Endothelial cell of umbilical vein (primary cell): ENCODE measurements at regions not wholly inside any gene's neighbourhood (a gene's known extent, or its start where the extent isn't known, plus 50 kb on each side); places are given as distances from the start of the nearest gene placed in this dataset.

ENCODE experiments used
- BruUV-seq: library from RNA; stranded (reverse); fragments of 400-500 nt; replicated peaks from 2 replicates; lab custom pipeline; 2021; lab: Mats Ljungman, UMichigan
- CTCF ChIA-PET: fragments of 300-600, 350-600 bp; sonication (Branson Sonifier 250); formaldehyde crosslinking; loops from one replicate; lab custom pipeline; 2021; ENCODE audit warnings: antibody characterized with exemption, inconsistent platforms; lab: Charles Lee
- POLR2A ChIA-PET: fragments of 300-600, 350-600 bp; sonication (Branson Sonifier 250); formaldehyde crosslinking; loops from one replicate; lab custom pipeline; 2021; ENCODE audit warnings: antibody characterized with exemption, inconsistent platforms; lab: Charles Lee
- DNase-seq: peaks from one replicate; pipeline ENCODE4 v3.0.0-alpha.2; 2011; ENCODE audit warnings: low read depth, low spot score
- FAIRE-seq: peaks from 2 replicates; lab custom pipeline; 2011; peaks lifted over from hg19 to GRCh38; lab: Jason Lieb, UNC
- H2AFZ ChIP-seq: 2 replicates; pipeline ENCODE4 v1.6.0; 2012; ENCODE audit warnings: low read depth, low read length, control low read depth, inconsistent platforms
- H3K27ac ChIP-seq: 2 replicates; pipeline ENCODE4 v1.5.1; 2011; ENCODE audit warnings: low read depth, mild to moderate bottlenecking, control low read depth, low read length, moderate library complexity; ENCODE audit not compliant: insufficient read depth
- H3K27me3 ChIP-seq, 2 experiments: 2 replicates each; pipeline versions ENCODE4 v1.6.0 to v1.6.1; 2011; ENCODE audit warnings: low read length in 2 of 2, mixed read lengths in 1 of 2; ENCODE audit not compliant: control insufficient read depth in 2 of 2, insufficient read depth in 2 of 2
- H3K36me3 ChIP-seq, 2 experiments: 2 replicates in 1 of 2; 3 replicates in 1 of 2; pipeline ENCODE4 v1.5.1; 2011; ENCODE audit warnings: low read length in 2 of 2, mild to moderate bottlenecking in 1 of 2, moderate library complexity in 1 of 2; ENCODE audit not compliant: control insufficient read depth in 2 of 2, insufficient read depth in 2 of 2; ENCODE audit errors: extremely low read depth in 1 of 2
- H3K4me1 ChIP-seq: 3 replicates; pipeline ENCODE4 v1.5.1; 2011; ENCODE audit warnings: mild to moderate bottlenecking, low read length; ENCODE audit not compliant: control insufficient read depth, insufficient read depth; ENCODE audit errors: extremely low read depth
- H3K4me2 ChIP-seq: 2 replicates; pipeline ENCODE4 v1.6.1; 2011; ENCODE audit warnings: low read length, control low read depth, mixed read lengths; ENCODE audit not compliant: insufficient read depth
- H3K4me3 ChIP-seq, 3 experiments: fragments of 200-600 bp in 1 of 3; sonication (generic), shearing (Covaris generic) in 1 of 3; replicated peaks in 1 of 3; 2 replicates each; pipeline ENCODE4 v1.5.1; 2011 to 2016; ENCODE audit warnings: control low read depth in 3 of 3, low read length in 3 of 3, mild to moderate bottlenecking in 2 of 3, inconsistent platforms in 1 of 3, low read depth in 1 of 3, moderate library complexity in 1 of 3; ENCODE audit not compliant: insufficient read depth in 1 of 3
- H3K79me2 ChIP-seq: 2 replicates; pipeline ENCODE4 v1.6.0; 2012; ENCODE audit warnings: low read length, inconsistent platforms; ENCODE audit not compliant: control insufficient read depth, insufficient read depth
- H3K9ac ChIP-seq: replicated peaks from 2 replicates; pipeline ENCODE3; 2011; ENCODE audit warnings: low read length, control low read depth; ENCODE audit not compliant: insufficient read depth; ENCODE audit errors: extremely low read depth
- H3K9me1 ChIP-seq: replicated peaks from 3 replicates; pipeline ENCODE4 v1.6.0; 2011; ENCODE audit warnings: mild to moderate bottlenecking, low read length; ENCODE audit not compliant: control insufficient read depth, insufficient read depth; ENCODE audit errors: extremely low read depth
- H3K9me3 ChIP-seq: replicated peaks from 2 replicates; pipeline ENCODE4 v1.5.1; 2012; ENCODE audit warnings: low read length, inconsistent platforms; ENCODE audit not compliant: control insufficient read depth, insufficient read depth
- H4K20me1 ChIP-seq: replicated peaks from 2 replicates; pipeline ENCODE3; 2011; ENCODE audit warnings: mild to moderate bottlenecking, low read length; ENCODE audit not compliant: control insufficient read depth, insufficient read depth; ENCODE audit errors: extremely low read depth
- EZH2 ChIP-seq: IDR thresholded peaks from 2 replicates; pipeline ENCODE4 v1.6.1; 2012; ENCODE audit warnings: borderline replicate concordance, low read depth, mild to moderate bottlenecking, moderate library complexity, low read length, inconsistent platforms; ENCODE audit not compliant: severe bottlenecking
- FOS ChIP-seq: IDR thresholded peaks from 2 replicates; pipeline ENCODE4 v1.6.1; 2011; ENCODE audit warnings: mild to moderate bottlenecking, low read length, moderate library complexity, borderline replicate concordance; ENCODE audit not compliant: insufficient read depth
- GATA2 ChIP-seq: IDR thresholded peaks from 2 replicates; pipeline ENCODE4 v1.7.0; 2011; ENCODE audit warnings: low read depth, mild to moderate bottlenecking, moderate library complexity, mixed read lengths, low read length; ENCODE audit not compliant: insufficient read length, insufficient read depth
- JUN ChIP-seq: IDR thresholded peaks from 2 replicates; pipeline ENCODE4 v1.6.1; 2011; ENCODE audit warnings: borderline replicate concordance, low read depth; ENCODE audit not compliant: insufficient read length, insufficient read depth
- MYC ChIP-seq: IDR thresholded peaks from one replicate; pipeline ENCODE4 v1.6.1; 2011; ENCODE audit warnings: mild to moderate bottlenecking, low read depth, low read length
- POLR2A ChIP-seq: IDR thresholded peaks from 2 replicates; pipeline ENCODE4 v1.6.1; 2012; ENCODE audit warnings: low read depth, mild to moderate bottlenecking, control low read depth, low read length
- POLR2AphosphoS5 ChIP-seq: IDR thresholded peaks from 2 replicates; pipeline ENCODE4 v1.6.1; 2012; ENCODE audit warnings: low read depth, mild to moderate bottlenecking, control low read depth, low read length, moderate library complexity; ENCODE audit not compliant: insufficient read depth
- dilution Hi-C: fragments of 300-500 bp; cut with MboI; formaldehyde crosslinking; loops from one replicate; pipeline ENCODE4 v1.15.0; 2019; ENCODE audit warnings: low sequenced_read_pairs; ENCODE audit not compliant: extremely low pct_ligation_motif_present
- intact Hi-C: fragments of 100-400 bp; cut with micrococcal nuclease; formaldehyde crosslinking; loops from one replicate; pipeline ENCODE4 v1.10.0; 2022
- TF ChIP-seq, protein P1 (sequence below), 2 donors: IDR thresholded peaks; 1 replicate in 1 of 2; 2 replicates in 1 of 2; pipeline ENCODE4 v1.5.1; 2011; ENCODE audit warnings: low read length in 2 of 2, mild to moderate bottlenecking in 2 of 2, moderate library complexity in 2 of 2, control low read depth in 1 of 2, inconsistent platforms in 1 of 2, low read depth in 1 of 2; ENCODE audit not compliant: insufficient read depth in 1 of 2; ENCODE audit errors: extremely low read depth in 1 of 2
- TF ChIP-seq, protein P2 (sequence below): IDR thresholded peaks from 2 replicates; pipeline ENCODE4 v1.6.1; 2011; ENCODE audit not compliant: insufficient read depth, insufficient read length

- no peak overlapping the region for H3K4me3 ChIP-seq
- no peak overlapping the region for H3K9ac ChIP-seq
- CTCF ChIA-PET, result no interaction called here
- H3K4me1 ChIP-seq, result no peaks in the 10 kb centered on the region
- peaks cover 8% of the 10 kb centered on the region for H3K9me3 ChIP-seq
- no peak overlapping the region for H3K27ac ChIP-seq
- no peaks in the 10 kb centered on the region for H3K79me2 ChIP-seq
- no peaks in the 10 kb centered on the region for H3K9me1 ChIP-seq
- DNase-seq (no peak), FAIRE-seq (no peak)
- H4K20me1 ChIP-seq, result no peaks in the 10 kb centered on the region
- H3K36me3 ChIP-seq, result no peaks in the 10 kb centered on the region
- H3K27me3 ChIP-seq, result no peaks in the 10 kb centered on the region
- TF ChIP-seq, protein P1, sequence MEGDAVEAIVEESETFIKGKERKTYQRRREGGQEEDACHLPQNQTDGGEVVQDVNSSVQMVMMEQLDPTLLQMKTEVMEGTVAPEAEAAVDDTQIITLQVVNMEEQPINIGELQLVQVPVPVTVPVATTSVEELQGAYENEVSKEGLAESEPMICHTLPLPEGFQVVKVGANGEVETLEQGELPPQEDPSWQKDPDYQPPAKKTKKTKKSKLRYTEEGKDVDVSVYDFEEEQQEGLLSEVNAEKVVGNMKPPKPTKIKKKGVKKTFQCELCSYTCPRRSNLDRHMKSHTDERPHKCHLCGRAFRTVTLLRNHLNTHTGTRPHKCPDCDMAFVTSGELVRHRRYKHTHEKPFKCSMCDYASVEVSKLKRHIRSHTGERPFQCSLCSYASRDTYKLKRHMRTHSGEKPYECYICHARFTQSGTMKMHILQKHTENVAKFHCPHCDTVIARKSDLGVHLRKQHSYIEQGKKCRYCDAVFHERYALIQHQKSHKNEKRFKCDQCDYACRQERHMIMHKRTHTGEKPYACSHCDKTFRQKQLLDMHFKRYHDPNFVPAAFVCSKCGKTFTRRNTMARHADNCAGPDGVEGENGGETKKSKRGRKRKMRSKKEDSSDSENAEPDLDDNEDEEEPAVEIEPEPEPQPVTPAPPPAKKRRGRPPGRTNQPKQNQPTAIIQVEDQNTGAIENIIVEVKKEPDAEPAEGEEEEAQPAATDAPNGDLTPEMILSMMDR (IDR thresholded peaks at IDR 0.05; ENCODE audit: extremely low read depth in 1 of 2, insufficient read depth in 1 of 2, low read depth in 1 of 2, low read length in 2 of 2), result no peak
- no peak for TF ChIP-seq MYC
- TF ChIP-seq, protein P2, sequence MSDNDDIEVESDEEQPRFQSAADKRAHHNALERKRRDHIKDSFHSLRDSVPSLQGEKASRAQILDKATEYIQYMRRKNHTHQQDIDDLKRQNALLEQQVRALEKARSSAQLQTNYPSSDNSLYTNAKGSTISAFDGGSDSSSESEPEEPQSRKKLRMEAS, result no peak
- TF ChIP-seq POLR2A, result no peak
- TF ChIP-seq POLR2AphosphoS5, result no peak
- no peak for TF ChIP-seq FOS
- no peak for TF ChIP-seq EZH2
- no peak for TF ChIP-seq JUN
- no peak for TF ChIP-seq GATA2
- POLR2A ChIA-PET, result no interaction called here
- no peak overlapping the region for H2AFZ ChIP-seq
- intact Hi-C loops (no loop called here), dilution Hi-C loops (no loop called here)
- H3K4me2 ChIP-seq, result no peak overlapping the region
- BruUV-seq, result no TSS peak
These were observed 712.8 kb upstream of the CDH10 start for GRCh38 chr5:25357605-25358004.
